Left lung (tissue), 4 donors: ENCODE measurements at regions not wholly inside any gene's neighbourhood (a gene's known extent, or its start where the extent isn't known, plus 50 kb on each side); places are given as distances from the start of the nearest gene placed in this dataset.
"Not testable (repeated sequence)": the region's sequence is repeated elsewhere in the genome, so short reads cannot be mapped to it uniquely, and the experiment has no call there.

Experiments used
- ATAC-seq: fragments of 200-7000 bp; cut with Tn5 transposase; one replicate; pipeline ENCODE4 v1.9.1; 2020; ENCODE audit warnings: moderate library complexity
- DNase-seq, 4 donors: peaks; one replicate each; pipeline ENCODE4 v3.0.0-alpha.2; 2013 to 2020
- H3K27ac ChIP-seq, 2 donors: fragments of 200-600 bp; sonication (generic) in 1 of 2; one replicate each; pipeline versions ENCODE4 v1.5.0 to v1.8.0; 2020 to 2021
- H3K27me3 ChIP-seq, 2 donors: fragments of 200-600 bp; sonication (generic) in 1 of 2; one replicate each; pipeline versions ENCODE4 v1.5.0 to v1.8.0; 2020 to 2021
- H3K36me3 ChIP-seq, 2 donors: fragments of 200-600 bp; sonication (generic) in 1 of 2; one replicate each; pipeline versions ENCODE4 v1.5.0 to v1.8.0; 2020 to 2021
- H3K4me1 ChIP-seq, 2 donors: fragments of 200-600 bp; one replicate each; pipeline ENCODE4 v1.8.0; 2021
- H3K4me3 ChIP-seq, 2 donors: fragments of 200-600 bp; sonication (generic) in 1 of 2; one replicate each; pipeline versions ENCODE4 v1.5.0 to v1.8.0; 2020 to 2021; ENCODE audit warnings: mild to moderate bottlenecking in 1 of 2
- H3K9me3 ChIP-seq, 2 donors: fragments of 200-600 bp; sonication (generic) in 1 of 2; one replicate each; pipeline versions ENCODE4 v1.5.0 to v1.8.0; 2020 to 2021
- CTCF ChIP-seq, 2 donors: fragments of 200-600 bp; sonication (generic) in 1 of 2; IDR thresholded peaks; one replicate each; pipeline versions ENCODE4 v1.5.0 to v1.8.0; 2021; ENCODE audit warnings: antibody characterized with exemption in 2 of 2
- intact Hi-C, 2 donors: fragments of 100-400 bp; cut with DNase I; formaldehyde crosslinking; loops; one replicate each; pipeline versions ENCODE4 v1.11.2 to v1.14.2; 2022
- donor health status: DM: no; HTN: yes; CAD: no.
- donor health status: DM: no; HTN: no; CAD: no.

GRCh38 chrX:81957900-81958545, 756.1 kb downstream of the SH3BGRL start:
- intact Hi-C loops: no loop called here
- H3K27me3 ChIP-seq: no peaks in the 10 kb centered on the region
- peak in 2 of 4 donors; percentile 14 to 40 for DNase-seq
- no peaks in the 10 kb centered on the region for H3K9me3 ChIP-seq
- H3K4me3 ChIP-seq: no peak overlapping the region
- no peaks in the 10 kb centered on the region for H3K36me3 ChIP-seq
- peak in 1 of 2 donors; percentile 26 for TF ChIP-seq CTCF (IDR thresholded peaks at IDR 0.05)
- H3K27ac ChIP-seq: no peak overlapping the region
- no peaks in the 10 kb centered on the region for H3K4me1 ChIP-seq
- peak; percentile 69 for ATAC-seq

- Histone ChIP-seq H3K36me3 (no peaks in the 10 kb centered on the region), H3K4me3 (no peak overlapping the region), H3K27me3 (no peaks in the 10 kb centered on the region), H3K27ac (no peak overlapping the region), H3K4me1 (no peaks in the 10 kb centered on the region), H3K9me3 (no peaks in the 10 kb centered on the region)
- TF ChIP-seq CTCF (IDR thresholded peaks at IDR 0.05): no peak
- no peak for ATAC-seq
- DNase-seq: no peak
- intact Hi-C loops: no loop called here
Observed at GRCh38 chrX:81959964-81960363, 758.1 kb downstream of the SH3BGRL start.

- H3K27me3 ChIP-seq, intact Hi-C loops, H3K36me3 ChIP-seq, H3K4me3 ChIP-seq, ATAC-seq, H3K27ac ChIP-seq, H3K9me3 ChIP-seq, DNase-seq, H3K4me1 ChIP-seq: not testable (repeated sequence)
Observed at GRCh38 chrX:81974413-81974812, 772.5 kb downstream of the SH3BGRL start.

- no peak for ATAC-seq
- no peaks in the 10 kb centered on the region for H3K4me1 ChIP-seq
- H3K9me3 ChIP-seq: no peaks in the 10 kb centered on the region
- H3K27me3 ChIP-seq: no peaks in the 10 kb centered on the region
- H3K27ac ChIP-seq: no peak overlapping the region
- DNase-seq: no peak
- intact Hi-C loops: no loop called here
- TF ChIP-seq CTCF (IDR thresholded peaks at IDR 0.05): no peak
- H3K36me3 ChIP-seq: no peaks in the 10 kb centered on the region
- no peak overlapping the region for H3K4me3 ChIP-seq
Observed at GRCh38 chrX:81979806-81980515, 778.1 kb downstream of the SH3BGRL start.

GRCh38 chrX:81987217-81987616, 785.3 kb downstream of the SH3BGRL start:
- DNase-seq, intact Hi-C loops, H3K36me3 ChIP-seq, ATAC-seq, H3K27me3 ChIP-seq, H3K9me3 ChIP-seq, H3K27ac ChIP-seq, H3K4me3 ChIP-seq, H3K4me1 ChIP-seq: not testable (repeated sequence)

- no peak for DNase-seq
- no peaks in the 10 kb centered on the region for H3K36me3 ChIP-seq
- H3K4me3 ChIP-seq: no peak overlapping the region
- TF ChIP-seq CTCF (IDR thresholded peaks at IDR 0.05): no peak
- intact Hi-C loops: no loop called here
- H3K27me3 ChIP-seq: no peaks in the 10 kb centered on the region
- no peak overlapping the region for H3K27ac ChIP-seq
- H3K9me3 ChIP-seq: peaks cover 0 to 7% of the 10 kb centered on the region in 2 donors
- no peaks in the 10 kb centered on the region for H3K4me1 ChIP-seq
- ATAC-seq: no peak
Observed at GRCh38 chrX:81996166-81996565, 794.3 kb downstream of the SH3BGRL start.
